Mesendoderm (in vitro differentiated cells): ENCODE measurements at regions not wholly inside any gene's neighbourhood (a gene's known extent, or its start where the extent isn't known, plus 50 kb on each side); places are given as distances from the start of the nearest gene placed in this dataset.

Source experiments
- DNase-seq: peaks from one replicate; pipeline ENCODE4 v3.0.0; 2013
- H2AK5ac ChIP-seq: 2 replicates; pipeline ENCODE4 v1.6.1; 2013; ENCODE audit warnings: low read length, inconsistent platforms
- H2BK120ac ChIP-seq: 2 replicates; pipeline ENCODE4 v1.6.1; 2013; ENCODE audit warnings: low read depth, mild to moderate bottlenecking, low read length, moderate library complexity, mixed read lengths
- H2BK15ac ChIP-seq: replicated peaks from 2 replicates; pipeline ENCODE4 v1.6.1; 2013; ENCODE audit warnings: low read depth, mild to moderate bottlenecking, moderate library complexity
- H2BK5ac ChIP-seq: 2 replicates; pipeline ENCODE4 v1.6.1; 2013; ENCODE audit warnings: low read length, inconsistent platforms
- H3K18ac ChIP-seq: 2 replicates; pipeline ENCODE4 v1.6.1; 2013; ENCODE audit warnings: mild to moderate bottlenecking, low read length, mixed read lengths
- H3K23ac ChIP-seq: one replicate; pipeline ENCODE4 v1.6.1; 2013; ENCODE audit warnings: low read length
- H3K27ac ChIP-seq: 2 replicates; pipeline ENCODE4 v1.5.1; 2013; ENCODE audit warnings: low read depth, mild to moderate bottlenecking, inconsistent platforms, low read length, moderate library complexity
- H3K27me3 ChIP-seq: 2 replicates; pipeline ENCODE4 v1.6.1; 2013; ENCODE audit warnings: low read length, control low read depth, mild to moderate bottlenecking, inconsistent platforms; ENCODE audit not compliant: insufficient read depth, poor library complexity
- H3K36me3 ChIP-seq: 2 replicates; pipeline ENCODE4 v1.6.1; 2013; ENCODE audit warnings: low read length, inconsistent platforms; ENCODE audit not compliant: control insufficient read depth, insufficient read depth
- H3K4ac ChIP-seq: one replicate; pipeline ENCODE4 v1.6.1; 2013; ENCODE audit warnings: low read depth, mild to moderate bottlenecking, low read length, moderate library complexity
- H3K4me1 ChIP-seq: 2 replicates; pipeline ENCODE4 v1.6.1; 2013; ENCODE audit warnings: low read depth, low read length, inconsistent platforms; ENCODE audit not compliant: control insufficient read depth
- H3K4me2 ChIP-seq: 2 replicates; pipeline ENCODE4 v1.6.1; 2013; ENCODE audit warnings: low read length
- H3K4me3 ChIP-seq: 2 replicates; pipeline ENCODE4 v1.5.1; 2013; ENCODE audit warnings: mild to moderate bottlenecking, low read length
- H3K56ac ChIP-seq: one replicate; pipeline ENCODE4 v1.6.1; 2013; ENCODE audit warnings: low read length
- H3K79me1 ChIP-seq: 2 replicates; pipeline ENCODE4 v1.6.1; 2013; ENCODE audit warnings: low read length, inconsistent platforms
- H3K79me2 ChIP-seq: 2 replicates; pipeline ENCODE4 v1.6.1; 2013; ENCODE audit warnings: mild to moderate bottlenecking, low read length; ENCODE audit not compliant: control insufficient read depth, insufficient read depth
- H3K9ac ChIP-seq: 2 replicates; pipeline ENCODE4 v1.6.1; 2013; ENCODE audit warnings: low read length, inconsistent platforms
- H4K5ac ChIP-seq: one replicate; pipeline ENCODE4 v1.6.1; 2013; ENCODE audit warnings: low read length
- H4K8ac ChIP-seq: one replicate; pipeline ENCODE4 v1.6.1; 2013; ENCODE audit warnings: low read depth, mild to moderate bottlenecking, control low read depth, low read length, moderate library complexity
- WGBS: extraction: QIAGEN DNeasy Blood & Tissue Kit; methylation state at CpG from one replicate; pipeline ENCODE4 v1.1.7; 2013; ENCODE audit warnings: low lambda C conversion rate, missing lambda C conversion rate; ENCODE audit not compliant: insufficient coverage; ENCODE audit errors: extremely low coverage; 5-methylcytosine and 5-hydroxymethylcytosine counted together

- Histone ChIP-seq H2AK5ac (no peak overlapping the region), H3K79me2 (no peaks in the 10 kb centered on the region), H4K5ac (no peak overlapping the region), H3K4me1 (no peaks in the 10 kb centered on the region), H3K27ac (no peak overlapping the region), H3K9ac (no peak overlapping the region), H3K4me2 (no peak overlapping the region), H2BK120ac (no peak overlapping the region), H3K79me1 (no peaks in the 10 kb centered on the region), H2BK15ac (no peak overlapping the region), H2BK5ac (no peak overlapping the region), H3K56ac (no peak overlapping the region), H3K27me3 (peaks cover 2% of the 10 kb centered on the region), H3K18ac (no peak overlapping the region), H3K4ac (no peak overlapping the region), H3K4me3 (no peak overlapping the region), H3K36me3 (no peaks in the 10 kb centered on the region), H3K23ac (no peak overlapping the region), H4K8ac (no peak overlapping the region)
- DNase-seq, result peak; percentile 58
- no CpG with 5 or more reads among the region's 12 CpGs for WGBS
Measured at GRCh38 chr12:130049666-130050065, 112.6 kb upstream of the FZD10 start.

DNA sequence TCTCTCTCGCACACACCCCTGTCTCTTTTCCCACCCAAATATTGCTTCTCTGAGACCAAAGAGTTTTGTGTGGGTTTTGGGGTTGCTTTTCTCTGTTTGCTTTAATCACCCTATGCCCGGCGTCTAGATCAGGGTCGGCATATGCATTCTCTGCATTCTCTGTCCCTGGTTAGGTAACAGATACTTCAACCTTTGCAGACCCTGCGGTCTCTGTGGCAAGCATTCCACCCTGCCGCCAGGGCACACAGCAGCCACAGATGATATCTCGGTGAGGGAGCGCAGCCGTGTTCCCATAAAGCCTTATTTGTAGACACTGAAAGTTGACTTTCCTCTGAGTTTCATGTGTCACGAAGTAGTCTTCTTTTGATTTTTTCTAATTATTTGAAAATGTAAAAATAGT is 110.4 kb upstream of the FZD10 start:
- no peak for DNase-seq
- H4K8ac ChIP-seq, result no peak overlapping the region
- H3K4me2 ChIP-seq, result no peak overlapping the region
- H2BK15ac ChIP-seq, result no peak overlapping the region
- H3K27me3 ChIP-seq, result no peaks in the 10 kb centered on the region
- no peak overlapping the region for H2AK5ac ChIP-seq
- no peaks in the 10 kb centered on the region for H3K36me3 ChIP-seq
- no peaks in the 10 kb centered on the region for H3K4me1 ChIP-seq
- H3K79me2 ChIP-seq, result no peaks in the 10 kb centered on the region
- no peak overlapping the region for H3K27ac ChIP-seq
- H3K18ac ChIP-seq, result no peak overlapping the region
- H3K4ac ChIP-seq, result no peak overlapping the region
- no peak overlapping the region for H4K5ac ChIP-seq
- H3K79me1 ChIP-seq, result no peaks in the 10 kb centered on the region
- no CpG with 5 or more reads among the region's 10 CpGs for WGBS
- no peak overlapping the region for H3K4me3 ChIP-seq
- no peak overlapping the region for H2BK5ac ChIP-seq
- no peak overlapping the region for H3K23ac ChIP-seq
- no peak overlapping the region for H2BK120ac ChIP-seq
- H3K56ac ChIP-seq, result no peak overlapping the region
- H3K9ac ChIP-seq, result no peak overlapping the region

DNA sequence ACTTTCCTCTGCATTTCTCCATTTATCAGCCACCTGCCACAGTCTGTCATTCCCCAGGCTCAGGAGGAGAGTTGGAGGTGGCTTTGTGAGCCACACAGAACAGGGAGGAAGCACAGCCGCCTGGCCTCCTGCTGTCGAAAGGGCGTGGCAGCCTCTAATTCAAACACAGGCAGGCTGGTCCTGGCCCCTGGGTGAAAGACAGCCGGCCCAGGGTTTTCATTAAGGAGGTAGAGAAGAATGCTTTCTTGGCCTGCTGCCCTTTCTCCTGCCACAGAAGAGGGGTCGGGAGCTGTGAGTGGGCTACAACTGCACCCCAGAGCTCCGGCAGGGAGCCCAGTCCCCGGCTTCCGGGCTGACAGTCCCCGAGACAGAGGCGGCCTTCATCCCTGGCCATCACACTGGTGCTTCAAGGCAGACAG is 108.6 kb upstream of the FZD10 start:
- H3K4me3 ChIP-seq, result no peak overlapping the region
- H3K4me1 ChIP-seq, result no peaks in the 10 kb centered on the region
- H4K8ac ChIP-seq, result no peak overlapping the region
- H3K79me1 ChIP-seq, result no peaks in the 10 kb centered on the region
- DNase-seq, result peak; percentile 46
- no peak overlapping the region for H3K23ac ChIP-seq
- no peak overlapping the region for H2BK15ac ChIP-seq
- H3K79me2 ChIP-seq, result no peaks in the 10 kb centered on the region
- no peak overlapping the region for H3K56ac ChIP-seq
- H3K27ac ChIP-seq, result no peak overlapping the region
- H3K36me3 ChIP-seq, result no peaks in the 10 kb centered on the region
- no peak overlapping the region for H3K18ac ChIP-seq
- no peaks in the 10 kb centered on the region for H3K27me3 ChIP-seq
- no peak overlapping the region for H3K4me2 ChIP-seq
- no peak overlapping the region for H4K5ac ChIP-seq
- no peak overlapping the region for H3K9ac ChIP-seq
- H2BK120ac ChIP-seq, result no peak overlapping the region
- H2AK5ac ChIP-seq, result no peak overlapping the region
- no CpG with 5 or more reads among the region's 10 CpGs for WGBS
- no peak overlapping the region for H3K4ac ChIP-seq
- H2BK5ac ChIP-seq, result no peak overlapping the region

DNA sequence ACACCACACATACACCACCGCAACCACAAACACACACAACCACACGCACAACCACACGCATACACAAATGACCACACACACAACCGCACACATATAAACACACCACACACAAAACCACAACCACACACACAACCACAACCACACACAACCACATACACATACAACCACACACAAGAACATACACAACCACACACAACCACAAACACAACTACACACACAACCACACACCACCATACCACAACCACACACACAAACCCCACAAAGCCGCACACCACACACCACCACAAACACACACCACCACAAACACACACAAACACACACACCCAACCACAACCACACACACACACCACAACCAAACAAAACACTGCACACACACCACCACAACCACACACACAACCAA is 107.5 kb upstream of the FZD10 start:
- Histone ChIP-seq H3K4me3 (no peak overlapping the region), H3K4ac (no peak overlapping the region), H2AK5ac (no peak overlapping the region), H3K23ac (no peak overlapping the region), H3K9ac (no peak overlapping the region), H3K18ac (no peak overlapping the region), H2BK120ac (no peak overlapping the region), H4K8ac (no peak overlapping the region), H3K4me2 (no peak overlapping the region), H3K27ac (no peak overlapping the region), H3K56ac (no peak overlapping the region), H2BK15ac (no peak overlapping the region), H3K4me1 (no peaks in the 10 kb centered on the region), H3K27me3 (no peaks in the 10 kb centered on the region), H3K36me3 (no peaks in the 10 kb centered on the region), H2BK5ac (no peak overlapping the region), H4K5ac (no peak overlapping the region), H3K79me2 (no peaks in the 10 kb centered on the region), H3K79me1 (no peaks in the 10 kb centered on the region)
- no CpG with 5 or more reads among the region's 5 CpGs for WGBS
- DNase-seq, result no peak

DNA sequence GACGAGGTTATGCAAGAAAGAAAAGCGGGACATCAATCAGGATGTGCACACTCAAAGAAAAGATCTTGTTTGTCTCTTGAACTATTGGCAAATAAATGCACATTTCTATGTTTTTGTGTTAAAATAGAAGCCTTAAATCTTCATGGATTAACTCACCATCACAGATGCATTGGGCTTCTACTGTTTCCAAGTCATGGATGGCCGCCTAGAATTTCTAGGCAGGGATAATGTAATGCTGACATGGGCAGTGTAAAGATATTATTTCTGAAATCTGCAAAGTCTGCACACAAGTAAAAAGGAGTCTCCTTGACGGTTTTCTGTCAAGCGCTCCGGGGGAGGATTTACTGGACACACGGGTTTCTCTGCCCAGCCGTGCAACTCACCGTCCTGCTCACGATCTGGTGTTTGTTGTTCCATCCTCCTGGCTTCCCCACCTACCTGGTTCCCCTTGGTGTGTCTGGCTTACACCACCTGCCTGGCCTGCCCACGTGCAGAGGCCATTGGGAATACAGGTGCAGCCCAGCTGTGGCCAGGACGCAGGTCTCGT is 103.3 kb upstream of the FZD10 start:
- DNase-seq, result no peak
- Histone ChIP-seq H3K4me3 (no peak overlapping the region), H3K4me2 (no peak overlapping the region)

GRCh38 chr12:130063866-130064265 is 98.4 kb upstream of the FZD10 start:
- no peaks in the 10 kb centered on the region for H3K79me1 ChIP-seq
- no CpG with 5 or more reads among the region's 9 CpGs for WGBS

More for the DNA sequence above, 103.3 kb upstream of the FZD10 start:
- H3K23ac ChIP-seq, result no peak overlapping the region
- H3K27ac ChIP-seq, result no peak overlapping the region
- no peak overlapping the region for H2BK15ac ChIP-seq
- no peaks in the 10 kb centered on the region for H3K36me3 ChIP-seq
- no peak overlapping the region for H2BK5ac ChIP-seq
- H4K5ac ChIP-seq, result no peak overlapping the region
- H3K4ac ChIP-seq, result no peak overlapping the region
- no peak overlapping the region for H2AK5ac ChIP-seq
- no CpG with 5 or more reads among the region's 13 CpGs for WGBS
- no peaks in the 10 kb centered on the region for H3K79me1 ChIP-seq
- no peak overlapping the region for H3K9ac ChIP-seq
- H3K27me3 ChIP-seq, result no peaks in the 10 kb centered on the region
- H3K56ac ChIP-seq, result no peak overlapping the region
- H4K8ac ChIP-seq, result no peak overlapping the region
- H3K79me2 ChIP-seq, result no peaks in the 10 kb centered on the region
- H3K18ac ChIP-seq, result no peak overlapping the region
- H3K4me1 ChIP-seq, result no peaks in the 10 kb centered on the region
- no peak overlapping the region for H2BK120ac ChIP-seq

More at GRCh38 chr12:130063866-130064265, 98.4 kb upstream of the FZD10 start:
- Histone ChIP-seq H3K4ac (no peak overlapping the region), H4K5ac (no peak overlapping the region), H3K56ac (no peak overlapping the region), H2BK15ac (no peak overlapping the region), H2BK120ac (no peak overlapping the region), H3K18ac (no peak overlapping the region), H3K27ac (no peak overlapping the region), H3K79me2 (no peaks in the 10 kb centered on the region), H2BK5ac (no peak overlapping the region), H2AK5ac (no peak overlapping the region), H3K4me3 (no peak overlapping the region), H3K4me1 (no peaks in the 10 kb centered on the region), H3K9ac (no peak overlapping the region), H3K4me2 (no peak overlapping the region), H4K8ac (no peak overlapping the region), H3K23ac (no peak overlapping the region), H3K27me3 (no peaks in the 10 kb centered on the region), H3K36me3 (no peaks in the 10 kb centered on the region)
- no peak for DNase-seq
